ENCODE measurements at regions not wholly inside any gene's neighbourhood (a gene's known extent, or its start where the extent isn't known, plus 50 kb on each side); places are given as distances from the start of the nearest gene placed in this dataset.

DNA sequence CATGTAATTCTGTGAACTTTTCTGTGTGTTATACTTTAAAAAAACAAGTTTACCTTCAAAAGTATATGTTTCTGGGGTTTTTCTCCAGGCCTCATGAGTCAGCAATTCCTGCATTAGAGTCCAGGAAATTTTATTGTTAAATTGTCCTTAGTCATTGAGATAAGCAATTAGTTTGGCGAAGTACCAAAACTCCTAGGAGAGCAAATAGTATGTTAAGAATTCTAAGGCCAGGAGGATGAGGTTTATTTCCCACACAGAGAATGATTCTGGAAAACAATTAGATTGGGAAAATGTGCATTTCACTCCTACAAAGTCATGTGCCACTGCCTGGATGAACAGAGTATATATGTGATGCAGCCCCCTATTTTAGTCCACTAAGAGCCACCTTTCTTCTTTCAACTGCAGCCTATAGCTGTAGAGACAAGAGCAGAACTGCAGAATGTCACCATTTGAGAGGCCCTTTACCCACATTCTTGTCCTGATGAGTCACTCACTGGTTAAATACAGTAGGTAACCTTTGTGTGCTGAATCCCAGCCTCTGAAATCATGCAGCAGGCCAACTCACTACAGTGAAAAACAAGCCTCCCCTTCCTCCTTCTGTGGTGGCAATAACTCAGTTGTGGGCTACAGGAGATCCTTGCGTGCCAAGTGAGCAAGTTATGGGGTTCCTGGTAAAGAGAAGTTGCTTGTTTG, 452.8 kb upstream of the THBS1 start:
- no peak overlapping the region for H3K4me3 ChIP-seq (ENCODE audit: insufficient read depth, low read depth, low read length, poor library complexity, severe bottlenecking)
- no peaks in the 10 kb centered on the region for H3K36me3 ChIP-seq (ENCODE audit: control insufficient read depth, insufficient read depth, low read length)
- H3K27ac ChIP-seq (ENCODE audit: insufficient read depth, low read length, poor library complexity, severe bottlenecking) = no peak overlapping the region
- no peak for DNase-seq
- H3K9me3 ChIP-seq (ENCODE audit: control insufficient read depth, low read length) = no peaks in the 10 kb centered on the region
- H3K27me3 ChIP-seq (replicated peaks; ENCODE audit: control insufficient read depth, insufficient read depth, low read length, poor library complexity, severe bottlenecking) = no peaks in the 10 kb centered on the region
- H3K4me1 ChIP-seq (ENCODE audit: control insufficient read depth, insufficient read depth, low read length, poor library complexity, severe bottlenecking) = no peaks in the 10 kb centered on the region

DNA sequence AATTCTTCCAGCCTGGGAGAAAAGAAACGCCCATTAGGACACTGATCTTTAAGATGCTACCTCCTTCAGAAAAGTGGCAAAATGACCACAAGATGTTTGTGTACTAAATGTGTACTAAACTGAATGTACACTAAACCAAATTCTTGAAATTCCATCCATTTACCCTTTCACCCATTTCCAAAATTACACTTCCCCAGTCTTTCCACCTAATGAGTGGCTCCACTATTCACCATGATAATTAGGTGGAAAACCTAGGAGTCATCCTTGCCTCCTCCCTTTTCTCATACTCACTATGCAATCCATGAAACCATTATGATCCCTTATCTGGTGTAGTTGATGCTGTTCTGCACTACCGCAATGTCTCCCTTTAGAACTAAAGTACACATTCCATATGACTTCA, 452.1 kb upstream of the THBS1 start:
- Histone ChIP-seq H3K4me3 (ENCODE audit: insufficient read depth, low read depth, low read length, poor library complexity, severe bottlenecking) (no peak overlapping the region), H3K9me3 (ENCODE audit: control insufficient read depth, low read length) (no peaks in the 10 kb centered on the region), H3K36me3 (ENCODE audit: control insufficient read depth, insufficient read depth, low read length) (no peaks in the 10 kb centered on the region), H3K4me1 (ENCODE audit: control insufficient read depth, insufficient read depth, low read length, poor library complexity, severe bottlenecking) (no peaks in the 10 kb centered on the region), H3K27me3 (replicated peaks; ENCODE audit: control insufficient read depth, insufficient read depth, low read length, poor library complexity, severe bottlenecking) (no peaks in the 10 kb centered on the region), H3K27ac (ENCODE audit: insufficient read depth, low read length, poor library complexity, severe bottlenecking) (no peak overlapping the region)
- DNase-seq = no peak

DNA sequence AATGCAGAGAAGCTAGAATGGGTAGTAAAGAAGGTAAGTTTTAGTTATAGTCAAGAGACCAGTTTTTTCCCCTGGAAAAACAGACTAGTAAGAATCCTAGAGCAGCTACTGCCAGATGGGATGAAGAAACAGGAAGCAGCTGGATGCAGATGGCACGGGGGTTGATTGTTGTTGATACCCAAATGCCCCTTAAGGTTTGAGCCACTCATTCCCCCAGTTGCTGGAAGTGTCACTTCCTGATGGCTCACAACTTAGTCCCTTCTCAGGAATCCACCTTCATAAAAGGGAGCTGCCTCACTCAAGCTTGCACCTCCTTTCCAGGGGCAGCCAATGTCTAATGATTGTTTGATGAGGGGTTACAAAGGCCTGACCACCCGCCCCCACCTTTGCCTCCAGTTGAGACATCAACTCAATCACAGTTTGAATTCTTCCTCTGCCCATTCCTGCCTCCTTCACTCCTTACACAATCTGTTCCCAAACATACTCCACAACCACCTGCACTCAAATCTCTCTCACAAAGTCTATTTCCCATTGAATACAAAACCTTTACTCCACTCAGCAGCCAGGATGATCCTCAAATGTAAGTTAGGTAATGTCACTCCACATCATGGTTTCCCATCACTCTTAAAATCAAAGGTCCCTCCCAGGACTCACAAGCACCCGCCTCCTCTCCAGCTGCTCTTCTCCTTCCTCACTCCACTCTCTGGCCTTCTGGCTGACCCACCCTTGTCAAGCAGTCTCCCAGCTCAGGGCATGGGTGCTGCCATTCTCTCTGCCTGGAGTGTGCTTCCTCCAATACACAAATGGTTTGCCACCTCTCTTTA, 450.1 kb upstream of the THBS1 start:
- no peak overlapping the region for H3K27ac ChIP-seq (ENCODE audit: insufficient read depth, low read length, poor library complexity, severe bottlenecking)
- no peaks in the 10 kb centered on the region for H3K4me1 ChIP-seq (ENCODE audit: control insufficient read depth, insufficient read depth, low read length, poor library complexity, severe bottlenecking)
- no peaks in the 10 kb centered on the region for H3K36me3 ChIP-seq (ENCODE audit: control insufficient read depth, insufficient read depth, low read length)
- DNase-seq = no peak
- no peak overlapping the region for H3K4me3 ChIP-seq (ENCODE audit: insufficient read depth, low read depth, low read length, poor library complexity, severe bottlenecking)
- H3K9me3 ChIP-seq (ENCODE audit: control insufficient read depth, low read length) = no peaks in the 10 kb centered on the region
- no peaks in the 10 kb centered on the region for H3K27me3 ChIP-seq (replicated peaks; ENCODE audit: control insufficient read depth, insufficient read depth, low read length, poor library complexity, severe bottlenecking)

DNA sequence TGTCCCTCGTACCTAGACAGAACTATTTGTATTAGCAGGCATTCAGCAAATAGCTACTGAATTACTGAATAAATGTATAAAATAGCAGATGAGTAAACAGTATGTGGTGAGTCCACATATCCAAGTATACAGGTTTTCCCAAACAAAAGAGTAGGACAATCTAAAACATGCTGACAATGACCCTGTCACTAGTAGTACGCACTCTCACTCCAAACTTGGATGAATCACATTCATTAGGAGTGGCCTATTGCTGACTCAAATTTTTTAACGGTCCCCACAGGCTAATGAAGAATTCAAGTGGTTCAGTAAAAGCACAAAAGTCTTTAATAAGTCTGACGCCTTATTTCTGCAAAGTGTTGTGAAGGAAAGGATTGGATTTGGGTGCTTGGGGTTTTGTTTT, 449.3 kb upstream of the THBS1 start:
- DNase-seq = no peak
- Histone ChIP-seq H3K36me3 (ENCODE audit: control insufficient read depth, insufficient read depth, low read length) (no peaks in the 10 kb centered on the region), H3K27ac (ENCODE audit: insufficient read depth, low read length, poor library complexity, severe bottlenecking) (no peak overlapping the region), H3K9me3 (ENCODE audit: control insufficient read depth, low read length) (no peaks in the 10 kb centered on the region), H3K27me3 (replicated peaks; ENCODE audit: control insufficient read depth, insufficient read depth, low read length, poor library complexity, severe bottlenecking) (no peaks in the 10 kb centered on the region), H3K4me1 (ENCODE audit: control insufficient read depth, insufficient read depth, low read length, poor library complexity, severe bottlenecking) (no peaks in the 10 kb centered on the region), H3K4me3 (ENCODE audit: insufficient read depth, low read depth, low read length, poor library complexity, severe bottlenecking) (no peak overlapping the region)

DNA sequence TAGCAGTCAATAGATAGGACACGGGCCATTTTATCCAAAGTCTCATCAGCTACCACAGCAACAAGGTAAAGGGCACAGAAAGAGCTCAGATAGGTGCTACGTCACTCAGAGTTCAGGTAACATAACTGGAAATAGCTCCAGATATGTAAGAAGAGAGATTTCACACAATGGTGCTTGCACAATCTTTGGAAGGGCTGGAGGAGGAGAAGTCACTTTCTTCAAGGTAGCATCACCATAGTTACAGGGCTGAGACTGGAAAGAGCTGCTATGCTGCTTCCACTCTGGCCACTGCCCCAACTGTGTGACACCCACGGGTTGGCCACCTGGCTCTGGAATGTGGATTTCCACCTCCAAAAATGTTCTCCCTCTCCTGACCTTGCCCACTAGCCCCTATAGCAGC, 448.8 kb upstream of the THBS1 start:
- no peak overlapping the region for H3K4me3 ChIP-seq (ENCODE audit: insufficient read depth, low read depth, low read length, poor library complexity, severe bottlenecking)
- no peaks in the 10 kb centered on the region for H3K4me1 ChIP-seq (ENCODE audit: control insufficient read depth, insufficient read depth, low read length, poor library complexity, severe bottlenecking)
- H3K36me3 ChIP-seq (ENCODE audit: control insufficient read depth, insufficient read depth, low read length) = no peaks in the 10 kb centered on the region
- DNase-seq = no peak
- H3K27ac ChIP-seq (ENCODE audit: insufficient read depth, low read length, poor library complexity, severe bottlenecking) = no peak overlapping the region
- no peaks in the 10 kb centered on the region for H3K9me3 ChIP-seq (ENCODE audit: control insufficient read depth, low read length)
- H3K27me3 ChIP-seq (replicated peaks; ENCODE audit: control insufficient read depth, insufficient read depth, low read length, poor library complexity, severe bottlenecking) = no peaks in the 10 kb centered on the region

DNA sequence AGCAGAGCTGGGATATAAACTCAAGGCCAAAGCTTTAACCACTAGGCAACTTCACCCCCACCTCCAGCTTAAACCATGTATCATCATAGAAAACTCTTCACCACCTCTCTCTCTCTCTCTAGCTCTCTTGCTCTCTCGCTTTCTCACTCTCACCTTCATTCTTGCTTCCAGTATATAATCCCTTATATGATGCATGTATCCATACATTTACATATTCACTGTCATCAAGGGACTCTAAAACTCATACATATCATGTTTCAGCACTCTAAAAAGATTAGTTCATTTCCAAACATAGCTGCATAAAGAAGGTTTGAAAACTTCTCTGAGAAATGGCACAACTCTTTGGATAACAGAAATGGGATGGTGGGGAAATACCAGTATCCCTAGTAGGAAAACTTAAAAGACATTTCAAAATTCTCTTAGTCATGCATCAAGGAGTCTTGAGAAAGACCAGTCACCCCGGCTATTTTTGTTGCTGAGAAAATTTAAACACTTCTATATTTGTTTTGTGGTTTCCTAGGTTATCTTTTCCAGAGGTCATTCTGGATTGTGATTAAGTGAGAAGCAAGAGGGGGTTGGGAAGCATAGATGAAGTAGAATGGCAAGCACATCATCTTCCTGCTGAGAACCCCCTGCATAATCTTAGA, 447.8 kb upstream of the THBS1 start:
- Histone ChIP-seq H3K36me3 (ENCODE audit: control insufficient read depth, insufficient read depth, low read length) (no peaks in the 10 kb centered on the region), H3K4me3 (ENCODE audit: insufficient read depth, low read depth, low read length, poor library complexity, severe bottlenecking) (no peak overlapping the region), H3K27me3 (replicated peaks; ENCODE audit: control insufficient read depth, insufficient read depth, low read length, poor library complexity, severe bottlenecking) (no peaks in the 10 kb centered on the region), H3K9me3 (ENCODE audit: control insufficient read depth, low read length) (no peaks in the 10 kb centered on the region), H3K27ac (ENCODE audit: insufficient read depth, low read length, poor library complexity, severe bottlenecking) (no peak overlapping the region), H3K4me1 (ENCODE audit: control insufficient read depth, insufficient read depth, low read length, poor library complexity, severe bottlenecking) (no peaks in the 10 kb centered on the region)
- no peak for DNase-seq

DNA sequence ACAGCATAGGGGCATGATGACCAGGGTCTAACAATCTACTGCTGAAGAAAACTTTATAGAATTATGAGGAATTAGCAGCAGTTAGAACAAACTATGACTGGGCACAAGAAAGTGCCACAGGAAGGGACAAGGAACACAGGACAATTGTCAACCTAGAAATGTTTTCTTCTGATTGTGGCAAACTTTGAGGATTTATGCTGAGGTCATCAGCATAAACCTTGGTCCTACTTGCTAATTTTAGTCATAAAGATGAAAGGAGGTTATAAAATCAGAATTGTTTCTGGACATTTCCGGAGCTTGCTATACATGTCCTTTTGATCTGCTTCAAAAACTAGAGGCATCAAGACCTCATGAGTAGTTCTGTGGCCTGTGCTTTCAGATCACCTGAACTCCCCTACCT, 446.6 kb upstream of the THBS1 start:
- DNase-seq = no peak
- no peak overlapping the region for H3K27ac ChIP-seq (ENCODE audit: insufficient read depth, low read length, poor library complexity, severe bottlenecking)
- H3K4me3 ChIP-seq (ENCODE audit: insufficient read depth, low read depth, low read length, poor library complexity, severe bottlenecking) = no peak overlapping the region
- no peaks in the 10 kb centered on the region for H3K27me3 ChIP-seq (replicated peaks; ENCODE audit: control insufficient read depth, insufficient read depth, low read length, poor library complexity, severe bottlenecking)
- no peaks in the 10 kb centered on the region for H3K4me1 ChIP-seq (ENCODE audit: control insufficient read depth, insufficient read depth, low read length, poor library complexity, severe bottlenecking)
- H3K9me3 ChIP-seq (ENCODE audit: control insufficient read depth, low read length) = no peaks in the 10 kb centered on the region
- H3K36me3 ChIP-seq (ENCODE audit: control insufficient read depth, insufficient read depth, low read length) = no peaks in the 10 kb centered on the region

DNA sequence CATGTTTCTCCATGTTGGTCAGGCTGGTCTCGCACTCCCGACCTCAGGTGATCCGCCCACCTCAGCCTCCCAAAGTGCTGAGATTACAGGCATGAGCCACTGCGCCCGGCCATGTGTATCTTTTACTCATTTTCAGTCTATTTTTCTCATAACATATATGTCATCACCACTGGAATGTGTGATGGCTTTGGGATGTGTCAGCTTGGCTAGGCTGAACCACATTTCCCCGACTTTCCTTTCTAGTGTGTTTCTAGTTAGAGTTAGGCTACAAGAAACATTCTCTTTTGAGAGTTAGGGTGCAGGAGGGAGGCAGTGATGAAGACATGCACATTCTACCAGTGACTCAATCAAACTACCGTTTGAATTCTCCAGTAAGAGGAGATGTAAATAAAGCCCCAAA, 444.9 kb upstream of the THBS1 start:
- Histone ChIP-seq H3K27me3 (replicated peaks; ENCODE audit: control insufficient read depth, insufficient read depth, low read length, poor library complexity, severe bottlenecking) (no peaks in the 10 kb centered on the region), H3K9me3 (ENCODE audit: control insufficient read depth, low read length) (no peaks in the 10 kb centered on the region), H3K4me1 (ENCODE audit: control insufficient read depth, insufficient read depth, low read length, poor library complexity, severe bottlenecking) (no peaks in the 10 kb centered on the region), H3K27ac (ENCODE audit: insufficient read depth, low read length, poor library complexity, severe bottlenecking) (no peak overlapping the region), H3K36me3 (ENCODE audit: control insufficient read depth, insufficient read depth, low read length) (no peaks in the 10 kb centered on the region), H3K4me3 (ENCODE audit: insufficient read depth, low read depth, low read length, poor library complexity, severe bottlenecking) (no peak overlapping the region)
- DNase-seq = no peak

DNA sequence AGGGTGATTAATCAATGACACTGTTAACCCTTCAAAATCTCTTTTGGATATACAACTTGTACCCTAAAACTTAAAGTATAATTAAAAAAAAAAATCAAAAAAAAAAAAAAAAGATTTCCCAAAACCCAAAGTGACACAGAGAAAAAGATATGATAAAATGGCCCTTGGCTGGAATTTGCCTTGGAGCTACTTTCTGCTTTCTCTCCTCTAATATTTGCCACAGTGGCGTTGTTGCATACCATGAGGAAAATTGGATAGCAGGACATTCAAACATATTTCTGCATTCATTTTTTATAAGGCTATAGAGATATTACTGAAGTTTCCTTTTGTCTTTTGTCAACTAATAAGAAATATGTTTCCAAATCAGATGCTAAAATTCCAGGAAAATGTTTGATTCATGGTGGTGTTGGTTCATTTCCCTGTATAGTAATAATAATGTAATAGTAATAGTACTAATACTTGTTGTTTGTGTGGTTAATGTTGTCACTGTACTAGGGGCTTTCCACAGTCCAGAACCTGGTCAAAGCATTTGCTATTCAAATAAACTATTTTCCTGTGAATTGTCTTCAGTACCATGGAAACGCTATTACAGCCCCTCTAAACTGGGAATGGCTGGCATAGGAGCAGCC, 441.3 kb upstream of the THBS1 start:
- no peak for DNase-seq
- no peaks in the 10 kb centered on the region for H3K27me3 ChIP-seq (replicated peaks; ENCODE audit: control insufficient read depth, insufficient read depth, low read length, poor library complexity, severe bottlenecking)
- no peak overlapping the region for H3K27ac ChIP-seq (ENCODE audit: insufficient read depth, low read length, poor library complexity, severe bottlenecking)
- H3K36me3 ChIP-seq (ENCODE audit: control insufficient read depth, insufficient read depth, low read length) = no peaks in the 10 kb centered on the region
- H3K9me3 ChIP-seq (ENCODE audit: control insufficient read depth, low read length) = no peaks in the 10 kb centered on the region
- H3K4me3 ChIP-seq (ENCODE audit: insufficient read depth, low read depth, low read length, poor library complexity, severe bottlenecking) = no peak overlapping the region
- no peaks in the 10 kb centered on the region for H3K4me1 ChIP-seq (ENCODE audit: control insufficient read depth, insufficient read depth, low read length, poor library complexity, severe bottlenecking)
